ENCODE measurements at regions not wholly inside any gene's neighbourhood (a gene's known extent, or its start where the extent isn't known, plus 50 kb on each side); places are given as distances from the start of the nearest gene placed in this dataset.

GRCh38 chr10:121680879-121681655 is 82.8 kb upstream of the FGFR2 start:
- TF ChIP-seq MZF1 (tag by site-specific recombination; IDR thresholded peaks at IDR 0.05; ENCODE audit: borderline replicate concordance), result peak; percentile 57; the same call in 1 of the 2 replicates
- TF ChIP-seq ZNF701 (tag by site-specific recombination; IDR thresholded peaks at IDR 0.05), result no peak
- no peak for TF ChIP-seq ZNF514 (tag by site-specific recombination; IDR thresholded peaks at IDR 0.05)
